GM18511 (cell line): ENCODE measurements at regions not wholly inside any gene's neighbourhood (a gene's known extent, or its start where the extent isn't known, plus 50 kb on each side); places are given as distances from the start of the nearest gene placed in this dataset.

ENCODE experiments used
- ATAC-seq: cut with Tn5 transposase; IDR thresholded peaks from one replicate; pipeline ENCODE4 v1.9.1; 2021; ENCODE audit warnings: mild to moderate bottlenecking, moderate library complexity; ENCODE audit not compliant: unreplicated experiment

DNA sequence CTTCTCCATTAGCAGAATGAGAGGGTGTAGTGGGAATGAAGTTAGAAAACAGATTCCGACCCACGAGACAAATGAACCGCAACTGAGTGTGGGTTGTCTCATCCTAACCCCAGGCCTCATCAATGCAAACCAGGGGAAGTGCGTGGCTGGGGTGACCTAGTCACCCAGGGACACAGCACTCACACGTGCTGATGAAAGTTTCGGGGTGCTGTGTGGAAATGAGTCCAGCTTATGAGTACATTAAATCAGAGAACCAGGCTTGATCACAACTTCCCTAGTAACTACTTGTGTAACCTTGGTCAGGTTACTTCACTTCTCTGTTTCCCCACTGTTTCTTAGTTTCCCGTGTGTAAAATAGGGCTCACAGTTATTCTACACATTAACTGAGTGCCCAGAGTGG is 95.4 kb upstream of the CDKN3 start:
- ATAC-seq, result no peak

DNA sequence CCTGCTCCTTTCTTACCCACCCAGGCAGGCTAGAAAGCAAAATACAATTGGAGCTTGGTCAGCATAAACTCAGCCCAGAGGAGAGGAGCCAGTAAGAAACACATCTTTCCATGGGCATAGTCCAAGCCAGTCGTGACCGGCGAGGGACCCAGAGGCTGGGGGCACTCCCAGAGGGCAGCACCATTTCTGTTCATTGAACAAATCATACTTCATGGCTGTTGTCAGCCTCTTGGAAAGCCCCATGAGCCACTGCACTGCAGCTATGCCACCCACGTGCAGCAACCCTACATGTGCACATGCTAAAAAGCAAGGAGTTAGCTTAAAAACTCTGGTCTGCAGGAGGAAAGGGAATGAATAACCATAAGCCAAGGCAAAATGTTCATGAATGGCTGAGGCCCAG is 90.0 kb upstream of the CDKN3 start:
- ATAC-seq, result no peak

- ATAC-seq, result no peak
Observed at GRCh38 chr14:54309615-54310014, 87.2 kb upstream of the CDKN3 start.

DNA sequence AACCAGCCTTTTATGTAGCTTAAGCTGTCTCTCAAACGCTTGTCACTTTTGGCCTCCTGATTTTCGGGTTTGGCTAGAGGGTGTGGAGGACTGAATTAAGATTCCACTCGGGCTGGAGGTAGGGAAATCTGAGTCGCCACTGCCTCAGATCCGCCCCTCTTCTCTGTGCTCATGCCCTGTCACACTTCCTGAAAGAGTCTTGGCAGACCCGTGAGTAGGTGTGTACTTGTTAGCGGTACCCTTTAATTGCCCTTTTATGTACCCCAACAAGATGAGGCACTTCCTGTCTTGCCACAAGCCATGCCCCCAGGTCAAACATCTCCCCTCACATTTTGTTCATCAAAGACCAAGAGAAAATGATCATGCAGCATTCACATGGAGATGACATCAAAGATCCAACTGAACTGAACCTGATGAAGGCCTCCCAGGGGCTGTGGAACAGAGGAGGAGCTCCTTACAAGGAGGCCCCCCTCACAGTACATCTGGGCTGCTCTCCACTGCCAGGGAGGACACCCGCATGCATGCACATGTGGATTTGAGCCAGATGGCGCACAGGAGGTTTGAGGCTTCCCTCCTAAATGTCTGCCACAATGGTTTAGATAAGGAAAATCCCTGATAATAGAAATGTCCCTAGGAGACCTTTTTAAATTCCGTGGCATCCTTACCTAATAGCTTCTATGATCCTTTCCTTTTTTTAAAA is 86.5 kb upstream of the CDKN3 start:
- ATAC-seq, result no peak

DNA sequence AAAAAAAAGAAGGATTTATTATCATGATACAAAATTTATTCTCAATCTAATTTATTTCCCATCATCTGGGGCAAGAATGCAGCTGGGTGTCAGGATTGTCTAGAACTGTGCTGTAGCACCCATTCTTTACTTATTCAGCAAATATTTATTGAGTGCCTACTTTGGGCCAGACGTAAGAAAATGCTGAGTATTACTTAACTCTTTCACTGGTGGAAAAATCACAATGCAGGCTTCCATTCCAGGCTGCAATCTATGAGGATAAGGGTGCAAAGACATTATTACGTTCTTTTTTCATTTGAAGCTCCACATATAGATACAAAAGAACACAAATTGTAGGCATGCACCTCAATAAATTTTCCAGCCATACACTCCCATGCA is 86.0 kb upstream of the CDKN3 start:
- no peak for ATAC-seq

DNA sequence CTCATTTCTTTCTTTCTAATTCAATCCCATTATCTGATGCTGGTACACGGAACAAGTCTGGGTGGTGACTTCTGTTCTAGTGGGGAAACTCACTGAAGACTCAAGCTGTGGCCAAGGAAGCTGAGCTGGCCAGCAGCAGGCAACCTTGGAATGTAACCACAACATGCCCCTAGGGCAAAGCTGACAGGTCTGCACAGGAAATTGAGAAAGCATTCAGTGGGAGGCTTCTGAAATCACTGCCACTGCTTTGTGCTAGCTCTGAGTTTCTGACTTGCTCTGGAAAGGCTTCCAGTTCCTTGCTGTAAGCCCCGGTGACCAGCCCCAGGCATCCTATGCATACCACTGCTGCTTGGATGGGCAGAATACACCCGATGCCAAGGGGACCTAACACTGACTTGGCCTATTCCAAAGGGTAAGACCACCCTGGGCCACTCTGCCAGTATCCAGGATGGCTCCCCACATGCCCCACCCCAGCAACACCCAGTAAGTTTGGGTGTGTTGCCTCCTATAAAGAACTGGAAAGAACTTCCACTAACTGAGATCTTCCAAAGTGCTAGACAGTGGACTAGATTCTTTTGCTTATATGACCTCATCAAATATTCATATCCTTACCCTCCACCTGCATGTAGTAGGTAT is 84.5 kb upstream of the CDKN3 start:
- ATAC-seq, result no peak

- ATAC-seq, result no peak
Observed at GRCh38 chr14:54314365-54315104, 82.3 kb upstream of the CDKN3 start.

DNA sequence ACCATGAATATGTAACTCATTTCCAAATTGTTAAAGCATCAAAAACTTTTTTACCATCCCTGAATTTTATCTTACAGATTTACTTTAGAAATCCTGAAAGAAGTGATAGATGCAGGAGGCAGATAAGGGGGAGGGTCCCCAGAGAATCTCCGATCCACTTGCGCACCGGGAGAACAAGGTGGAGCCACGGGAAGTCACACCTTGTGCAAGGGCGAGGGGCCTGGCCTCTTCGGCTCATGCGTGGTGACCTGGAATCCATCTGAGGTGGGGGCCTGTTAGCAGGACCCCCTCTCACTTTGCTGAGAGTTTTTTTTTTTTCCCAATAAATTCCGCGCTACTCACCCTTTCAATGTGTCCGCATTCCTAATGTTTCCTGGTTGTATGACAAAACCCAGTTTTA is 80.2 kb upstream of the CDKN3 start:
- ATAC-seq, result no peak

- no peak for ATAC-seq
Observed at GRCh38 chr14:54317391-54317790, 79.4 kb upstream of the CDKN3 start.

DNA sequence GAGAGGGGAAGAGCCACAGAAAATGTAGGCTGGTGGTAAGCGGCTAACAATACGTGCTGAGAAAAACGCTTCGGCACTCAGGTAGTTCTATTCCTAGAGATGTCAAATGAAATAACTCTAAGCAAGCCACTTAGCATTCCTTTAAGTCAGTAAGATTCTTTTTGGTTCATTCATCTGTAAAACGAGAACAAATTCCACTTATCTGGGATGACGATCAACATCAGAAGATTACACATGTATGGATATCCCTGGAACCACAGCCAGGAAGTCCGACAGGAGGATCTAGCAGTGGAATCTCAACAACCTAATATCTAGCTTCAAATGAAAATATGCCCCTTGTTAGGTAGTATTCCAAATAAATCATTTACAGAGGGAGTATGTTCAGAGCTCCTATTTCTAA is 74.6 kb upstream of the CDKN3 start:
- ATAC-seq, result no peak

DNA sequence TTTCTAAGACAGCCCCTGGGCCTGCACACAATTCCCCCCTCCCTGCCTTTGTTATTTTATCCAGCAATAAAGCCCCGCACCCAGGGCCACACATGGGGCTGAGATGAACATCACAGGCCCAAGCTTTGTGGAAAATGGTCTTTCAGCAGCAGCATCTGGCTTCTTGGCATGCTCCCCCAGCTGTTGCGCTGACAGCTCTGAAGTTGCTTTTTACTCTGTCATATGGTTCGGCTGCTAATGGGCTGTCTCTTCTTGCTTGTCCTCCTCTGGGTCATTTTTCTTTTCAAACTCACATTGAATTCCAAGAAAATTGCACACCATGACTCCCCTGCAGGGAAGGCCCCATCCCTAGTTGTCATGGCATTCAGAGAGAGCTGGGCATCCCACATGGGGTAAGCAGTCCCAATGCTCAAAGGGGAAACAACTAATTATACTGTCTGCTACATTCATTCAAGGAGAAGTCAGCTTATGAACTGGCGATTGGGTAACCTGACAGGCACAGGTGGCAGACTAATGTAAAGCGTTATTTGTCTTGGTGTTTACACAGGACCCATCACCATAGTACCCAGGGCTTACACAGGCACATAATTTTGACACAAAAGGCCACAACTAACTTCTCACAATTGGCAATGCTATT is 74.0 kb upstream of the CDKN3 start:
- ATAC-seq, result no peak

DNA sequence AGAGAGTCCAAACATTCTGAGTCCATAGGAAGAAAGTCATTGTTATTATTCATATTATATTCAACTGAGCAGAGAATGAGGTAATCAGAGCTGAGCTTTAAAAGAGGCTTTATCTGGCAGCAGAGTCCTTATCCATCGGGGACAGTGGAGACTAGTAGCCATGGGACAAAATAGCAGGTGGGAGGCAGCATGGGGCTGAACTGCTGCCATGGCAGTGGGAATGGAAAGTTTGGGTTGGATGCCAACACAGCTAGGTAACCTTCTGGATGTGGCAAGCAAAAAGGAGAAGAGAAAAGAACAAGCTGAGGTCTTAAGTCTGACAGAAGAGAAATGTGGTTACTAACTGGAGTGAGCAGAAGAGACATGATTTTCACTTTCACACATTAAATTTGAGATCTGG is 71.0 kb upstream of the CDKN3 start:
- ATAC-seq, result no peak

DNA sequence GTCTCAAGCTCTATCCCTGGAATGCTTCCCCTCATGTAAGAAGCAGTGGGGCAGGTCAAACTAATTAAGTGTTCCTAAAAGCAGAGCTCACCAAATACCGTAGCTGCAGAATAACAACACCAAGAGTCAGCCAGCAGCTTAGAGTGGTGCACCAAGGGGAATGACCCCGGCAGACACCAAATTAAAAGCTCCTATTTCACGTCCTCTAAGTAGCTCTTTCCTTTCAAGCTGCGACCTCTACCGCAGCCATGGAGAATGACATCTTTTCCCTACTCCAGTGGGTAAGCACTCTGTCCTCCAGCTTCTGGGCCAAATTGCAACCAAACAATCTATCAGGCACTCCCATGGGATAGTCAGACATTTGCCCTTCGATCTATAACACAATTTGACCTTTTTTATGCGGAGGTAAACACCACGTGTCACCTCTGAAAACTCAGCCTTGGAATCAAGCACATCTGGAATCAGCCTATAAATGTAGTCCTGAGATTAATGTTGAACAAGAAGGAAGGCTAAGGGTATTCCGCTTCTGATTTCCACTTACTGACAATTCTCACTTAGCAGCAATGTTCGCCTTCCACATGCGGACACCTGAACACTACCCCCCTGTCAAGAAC is 67.6 kb upstream of the CDKN3 start:
- no peak for ATAC-seq

GRCh38 chr14:54330876-54331275 is 65.9 kb upstream of the CDKN3 start:
- ATAC-seq, result no peak

DNA sequence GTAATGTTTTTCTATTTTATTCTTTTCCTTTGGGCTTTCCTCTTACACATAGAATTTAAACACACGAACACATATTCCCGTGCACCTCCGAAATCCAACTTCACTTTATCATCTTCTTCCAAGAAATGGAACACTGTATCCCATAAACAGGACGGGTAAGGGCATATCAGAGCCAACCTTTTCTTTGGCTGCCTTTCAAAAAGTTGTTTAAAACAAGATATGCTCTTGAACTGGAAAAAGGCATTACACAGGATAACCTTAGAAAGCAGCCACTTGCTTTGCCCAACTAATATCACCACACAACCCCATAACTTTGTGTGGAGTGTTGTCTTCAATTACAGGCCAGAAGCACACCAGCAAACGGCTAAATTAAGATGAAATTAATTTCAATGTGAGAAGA is 65.3 kb upstream of the CDKN3 start:
- no peak for ATAC-seq

- ATAC-seq, result no peak
Observed at GRCh38 chr14:54332490-54332889, 64.3 kb upstream of the CDKN3 start.

GRCh38 chr14:54333511-54333910 is 63.3 kb upstream of the CDKN3 start:
- ATAC-seq, result no peak

DNA sequence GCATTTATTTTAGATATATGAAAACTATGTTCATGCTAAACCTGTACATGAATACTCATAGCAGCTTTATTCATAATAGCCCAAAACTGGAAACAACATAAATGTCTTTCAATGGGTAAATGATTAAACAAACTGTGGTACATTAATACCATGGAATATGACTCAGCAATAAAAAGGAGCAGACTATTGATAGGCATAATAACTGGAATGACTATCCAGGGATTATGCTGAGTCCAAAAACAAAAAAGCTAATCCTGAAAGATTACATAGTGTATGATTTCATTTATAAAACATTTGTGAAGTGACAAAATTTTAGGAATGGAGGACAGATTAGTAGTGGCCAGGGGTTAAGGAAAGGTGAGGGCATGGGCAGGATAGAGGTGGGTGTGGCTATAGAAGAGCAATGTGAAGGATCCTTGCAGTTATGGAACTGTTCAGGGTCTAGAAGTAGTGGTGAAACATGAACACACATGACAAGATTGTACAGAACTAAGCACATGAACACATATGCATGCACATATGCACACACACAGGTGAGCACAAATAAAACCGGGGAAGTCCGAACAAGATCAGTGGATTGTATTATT is 61.1 kb upstream of the CDKN3 start:
- ATAC-seq, result no peak

DNA sequence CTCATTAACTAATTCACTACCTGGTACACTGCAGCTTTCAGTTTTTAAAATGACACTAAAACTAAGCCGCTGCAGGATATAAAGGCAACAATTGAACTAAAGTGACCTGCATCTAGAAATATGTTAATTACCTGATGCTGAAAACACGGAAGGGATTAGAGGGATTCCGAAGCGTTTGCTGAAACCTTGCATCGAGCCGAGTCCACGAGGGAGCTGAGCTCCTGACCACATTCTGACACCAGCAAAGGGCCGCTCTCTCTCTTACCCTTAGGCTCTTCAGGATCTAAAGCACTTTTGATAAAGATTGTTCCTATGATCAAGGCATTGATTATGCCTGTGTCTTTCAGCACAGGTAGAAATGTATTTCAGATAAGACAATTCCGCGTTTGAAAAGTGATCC is 59.5 kb upstream of the CDKN3 start:
- ATAC-seq, result no peak

DNA sequence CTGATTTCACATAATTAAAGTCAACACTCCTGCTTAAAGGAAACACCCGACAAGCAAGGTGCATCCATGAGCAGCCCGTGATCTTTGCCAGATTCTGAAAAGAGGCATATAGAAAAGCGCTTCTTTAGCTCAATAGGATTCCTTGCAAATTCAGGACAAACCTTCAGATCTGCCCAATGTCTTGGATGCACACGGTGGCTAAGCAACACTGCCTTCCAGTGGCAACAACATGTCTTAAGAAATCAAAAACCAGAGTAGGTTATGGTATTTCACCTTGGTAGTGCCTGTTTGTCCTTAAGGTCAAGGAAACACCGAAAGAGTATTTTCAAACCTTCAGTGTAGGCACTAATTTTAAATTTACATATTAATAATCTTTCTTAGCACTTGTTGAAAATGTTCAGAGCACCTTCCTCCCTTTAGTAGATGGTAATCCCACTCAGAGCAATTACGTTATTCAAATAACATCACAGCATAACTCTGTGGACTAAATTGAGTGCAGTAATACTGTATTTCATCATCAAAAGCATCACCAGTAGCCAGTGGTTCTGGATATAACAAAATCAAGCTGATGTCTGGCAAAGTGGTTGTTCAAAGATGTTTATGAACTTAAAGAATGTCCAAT is 58.0 kb upstream of the CDKN3 start:
- ATAC-seq, result no peak

- no peak for ATAC-seq
Observed at GRCh38 chr14:54339771-54340170, 57.0 kb upstream of the CDKN3 start.
